Tibial nerve (tissue), 3 donors: ENCODE measurements at regions not wholly inside any gene's neighbourhood (a gene's known extent, or its start where the extent isn't known, plus 50 kb on each side); places are given as distances from the start of the nearest gene placed in this dataset.

Experiments
- CTCF ChIP-seq, 5 experiments: fragments of 200-600 bp in 3 of 5; fragments of 450-650 bp in 2 of 5; sonication (generic) in 3 of 5; IDR thresholded peaks; one replicate each; pipeline ENCODE4 v1.5.1; 2016 to 2019; ENCODE audit warnings: antibody characterized with exemption in 5 of 5, mild to moderate bottlenecking in 3 of 5, moderate library complexity in 2 of 5
- POLR2A ChIP-seq, 2 donors: fragments of 450-650 bp; IDR thresholded peaks; one replicate each; pipeline ENCODE4 v1.6.1; 2017; ENCODE audit warnings: antibody characterized with exemption in 2 of 2, mild to moderate bottlenecking in 2 of 2, moderate library complexity in 2 of 2

- TF ChIP-seq CTCF (IDR thresholded peaks at IDR 0.05) (no peak), POLR2A (IDR thresholded peaks at IDR 0.05) (no peak)
Measured at GRCh38 chr15:47475336-47475735, 242.0 kb upstream of the SEMA6D start.
